ENCODE measurements at regions not wholly inside any gene's neighbourhood (a gene's known extent, or its start where the extent isn't known, plus 50 kb on each side); places are given as distances from the start of the nearest gene placed in this dataset.

- no peak for TF ChIP-seq CTCF (IDR thresholded peaks at IDR 0.05; ENCODE audit: low read depth, low read length, missing control alignments)
- no peak overlapping the region for H3K4me3 ChIP-seq (ENCODE audit: low read depth, low read length)
- in situ Hi-C loops (cut with HindIII; ENCODE audit: low sequenced_read_pairs): loop anchor here (5.0 kb wide), 1 partner anchor 82 kb away; no protein-coding TSS in a partner anchor
- peak; percentile 87 for DNase-seq (ENCODE audit: low read depth)
These were observed 177.9 kb downstream of the PCSK1 start for GRCh38 chr5:96254980-96255691.

DNA sequence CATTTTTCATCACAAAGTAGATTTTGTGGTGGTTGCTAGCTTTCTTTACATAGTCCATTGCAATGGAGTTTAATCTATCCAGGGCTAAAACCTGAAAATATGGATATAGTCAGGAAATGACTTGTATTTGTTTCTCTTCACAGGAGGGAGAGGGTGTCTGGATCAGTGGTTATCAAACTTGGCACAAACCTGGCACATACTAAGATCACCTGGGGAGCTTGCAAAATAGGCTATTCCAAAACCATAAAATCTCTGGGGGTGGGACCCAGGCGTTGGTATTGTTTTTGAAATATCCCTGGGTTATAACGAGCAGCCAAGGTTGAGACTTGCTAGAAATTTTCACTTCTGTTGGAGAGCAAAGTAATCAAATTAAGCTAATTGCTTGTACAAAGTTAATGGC, 179.9 kb downstream of the PCSK1 start:
- in situ Hi-C loops (cut with HindIII; ENCODE audit: low sequenced_read_pairs): loop anchor here (5.0 kb wide), 1 partner anchor 84 kb away; no protein-coding TSS in a partner anchor
- DNase-seq (ENCODE audit: low read depth): no peak
- H3K4me3 ChIP-seq (ENCODE audit: low read depth, low read length): no peak overlapping the region
- no peak for TF ChIP-seq CTCF (IDR thresholded peaks at IDR 0.05; ENCODE audit: low read depth, low read length, missing control alignments)

DNA sequence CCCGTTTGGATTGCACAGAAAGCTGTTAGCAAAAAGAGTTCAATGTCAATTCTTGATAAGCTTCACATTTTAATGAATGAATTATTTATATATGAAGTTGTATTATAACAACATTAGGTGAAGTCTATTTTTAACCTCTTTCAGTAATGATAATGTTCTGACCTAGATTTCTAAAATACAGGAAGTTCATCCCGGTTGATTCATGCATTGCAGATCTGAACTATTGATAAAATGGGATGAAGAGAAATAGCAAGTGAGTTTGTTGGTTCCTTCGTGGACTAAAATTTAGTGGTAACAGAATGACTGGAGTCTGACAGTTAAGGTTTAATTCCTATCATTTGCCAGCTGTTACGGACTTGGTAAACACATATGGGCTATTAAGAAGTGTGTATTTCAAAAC, 180.5 kb downstream of the PCSK1 start:
- in situ Hi-C loops (cut with HindIII; ENCODE audit: low sequenced_read_pairs): loop anchor here (5.0 kb wide), 1 partner anchor 85 kb away; no protein-coding TSS in a partner anchor
- H3K4me3 ChIP-seq (ENCODE audit: low read depth, low read length): no peak overlapping the region
- no peak for TF ChIP-seq CTCF (IDR thresholded peaks at IDR 0.05; ENCODE audit: low read depth, low read length, missing control alignments)
- DNase-seq (ENCODE audit: low read depth): no peak

- DNase-seq (ENCODE audit: low read depth): no peak
- no peak for TF ChIP-seq CTCF (IDR thresholded peaks at IDR 0.05; ENCODE audit: low read depth, low read length, missing control alignments)
- in situ Hi-C loops (cut with HindIII; ENCODE audit: low sequenced_read_pairs): loop anchor here (5.0 kb wide), 1 partner anchor 87 kb away; no protein-coding TSS in a partner anchor
- no peak overlapping the region for H3K4me3 ChIP-seq (ENCODE audit: low read depth, low read length)
These were observed 182.3 kb downstream of the PCSK1 start for GRCh38 chr5:96250782-96251181.

DNA sequence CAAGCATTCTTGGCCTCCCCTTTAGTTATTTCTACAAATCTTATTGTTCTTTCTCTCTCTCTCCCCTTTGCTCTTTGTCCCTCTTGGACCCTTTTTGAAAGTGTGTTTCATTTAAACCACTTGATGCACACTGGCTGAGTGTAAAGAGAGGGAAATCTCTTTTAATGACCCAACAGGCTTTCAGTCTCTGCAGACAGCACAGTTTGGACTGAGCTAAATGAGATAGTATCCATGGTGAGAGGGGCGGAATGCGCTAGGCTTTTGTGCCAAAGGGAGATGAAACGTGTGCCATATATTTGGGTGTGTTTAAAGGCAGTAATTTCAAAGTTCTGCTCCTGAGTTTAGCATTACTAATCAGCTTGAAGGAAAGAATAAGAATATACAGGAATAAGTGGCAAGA, 184.9 kb downstream of the PCSK1 start:
- H3K4me3 ChIP-seq (ENCODE audit: low read depth, low read length): no peak overlapping the region
- in situ Hi-C loops (cut with HindIII; ENCODE audit: low sequenced_read_pairs): no loop called here
- DNase-seq (ENCODE audit: low read depth): no peak
- TF ChIP-seq CTCF (IDR thresholded peaks at IDR 0.05; ENCODE audit: low read depth, low read length, missing control alignments): no peak

- DNase-seq (ENCODE audit: low read depth): no peak
- H3K4me3 ChIP-seq (ENCODE audit: low read depth, low read length): no peak overlapping the region
- in situ Hi-C loops (cut with HindIII; ENCODE audit: low sequenced_read_pairs): no loop called here
- no peak for TF ChIP-seq CTCF (IDR thresholded peaks at IDR 0.05; ENCODE audit: low read depth, low read length, missing control alignments)
These were observed 185.3 kb downstream of the PCSK1 start for GRCh38 chr5:96247708-96248107.

Data from astrocyte of the cerebellum (primary cell).